ENCODE measurements at regions not wholly inside any gene's neighbourhood (a gene's known extent, or its start where the extent isn't known, plus 50 kb on each side); places are given as distances from the start of the nearest gene placed in this dataset.

- no peak for TF ChIP-seq POLR2A (IDR thresholded peaks at IDR 0.05)
- TF ChIP-seq, protein P1, sequence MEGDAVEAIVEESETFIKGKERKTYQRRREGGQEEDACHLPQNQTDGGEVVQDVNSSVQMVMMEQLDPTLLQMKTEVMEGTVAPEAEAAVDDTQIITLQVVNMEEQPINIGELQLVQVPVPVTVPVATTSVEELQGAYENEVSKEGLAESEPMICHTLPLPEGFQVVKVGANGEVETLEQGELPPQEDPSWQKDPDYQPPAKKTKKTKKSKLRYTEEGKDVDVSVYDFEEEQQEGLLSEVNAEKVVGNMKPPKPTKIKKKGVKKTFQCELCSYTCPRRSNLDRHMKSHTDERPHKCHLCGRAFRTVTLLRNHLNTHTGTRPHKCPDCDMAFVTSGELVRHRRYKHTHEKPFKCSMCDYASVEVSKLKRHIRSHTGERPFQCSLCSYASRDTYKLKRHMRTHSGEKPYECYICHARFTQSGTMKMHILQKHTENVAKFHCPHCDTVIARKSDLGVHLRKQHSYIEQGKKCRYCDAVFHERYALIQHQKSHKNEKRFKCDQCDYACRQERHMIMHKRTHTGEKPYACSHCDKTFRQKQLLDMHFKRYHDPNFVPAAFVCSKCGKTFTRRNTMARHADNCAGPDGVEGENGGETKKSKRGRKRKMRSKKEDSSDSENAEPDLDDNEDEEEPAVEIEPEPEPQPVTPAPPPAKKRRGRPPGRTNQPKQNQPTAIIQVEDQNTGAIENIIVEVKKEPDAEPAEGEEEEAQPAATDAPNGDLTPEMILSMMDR (IDR thresholded peaks at IDR 0.05) = no peak
These were observed 196.4 kb upstream of the TWIST2 start for GRCh38 chr2:238651306-238652052.

All from vagina (tissue), 2 donors.